A673 (cell line): ENCODE measurements at regions not wholly inside any gene's neighbourhood (a gene's known extent, or its start where the extent isn't known, plus 50 kb on each side); places are given as distances from the start of the nearest gene placed in this dataset.

Source experiments
- BruUV-seq: library from RNA; stranded (reverse); fragments of 400-500 nt; replicated peaks from 2 replicates; lab custom pipeline; 2021; lab: Mats Ljungman, UMichigan
- CTCF ChIA-PET: fragments of 300-600 bp; sonication (Branson Sonifier 250); formaldehyde crosslinking; loops from one replicate; lab custom pipeline; 2022; ENCODE audit warnings: antibody characterized with exemption; lab: Charles Lee
- POLR2A ChIA-PET: fragments of 300-600 bp; sonication (Branson Sonifier 250); formaldehyde crosslinking; loops from one replicate; lab custom pipeline; 2022; ENCODE audit warnings: antibody characterized with exemption; ENCODE audit not compliant: low non-redundant PET; lab: Charles Lee
- DNase-seq: peaks from one replicate; pipeline ENCODE4 v3.0.0-alpha.2; 2015; ENCODE audit warnings: low spot score
- H3K27ac ChIP-seq: fragments of 200-600 bp; sonication (generic); 2 replicates; pipeline ENCODE4 v1.5.1; 2016; ENCODE audit warnings: mixed run types, low read depth, mild to moderate bottlenecking, mixed read lengths, antibody characterized with exemption, low read length; ENCODE audit not compliant: poor library complexity, severe bottlenecking
- H3K27me3 ChIP-seq: fragments of 200-600 bp; sonication (generic); replicated peaks from 2 replicates; pipeline ENCODE4 v1.6.1; 2017; ENCODE audit warnings: mixed run types, low read depth, mild to moderate bottlenecking, mixed read lengths, antibody characterized with exemption, low read length; ENCODE audit not compliant: insufficient read depth, poor library complexity
- H3K36me3 ChIP-seq: fragments of 200-600 bp; sonication (generic); 2 replicates; pipeline ENCODE4 v1.6.1; 2016; ENCODE audit warnings: mixed run types, mild to moderate bottlenecking, mixed read lengths, antibody characterized with exemption, low read length; ENCODE audit not compliant: insufficient read depth, poor library complexity, severe bottlenecking
- H3K4me1 ChIP-seq: fragments of 200-600 bp; sonication (generic); 2 replicates; pipeline ENCODE4 v1.6.1; 2017; ENCODE audit warnings: mixed run types, mild to moderate bottlenecking, mixed read lengths, antibody characterized with exemption, low read length; ENCODE audit not compliant: insufficient read depth, poor library complexity, severe bottlenecking
- H3K4me3 ChIP-seq: fragments of 200-600 bp; sonication (generic); 2 replicates; pipeline ENCODE4 v1.5.1; 2016; ENCODE audit warnings: low read depth, mixed run types, mild to moderate bottlenecking, mixed read lengths, low read length; ENCODE audit not compliant: poor library complexity, severe bottlenecking
- H3K9me3 ChIP-seq: fragments of 200-600 bp; sonication (generic); 2 replicates; pipeline ENCODE4 v1.6.1; 2016; ENCODE audit warnings: mixed run types, low read depth, mild to moderate bottlenecking, mixed read lengths, antibody characterized with exemption, low read length; ENCODE audit not compliant: poor library complexity, severe bottlenecking
- EZH2 ChIP-seq: fragments of 200-600 bp; sonication (generic); IDR thresholded peaks from 2 replicates; pipeline ENCODE4 v1.6.1; 2017; ENCODE audit warnings: borderline replicate concordance, low read depth, mild to moderate bottlenecking, mixed read lengths, antibody characterized with exemption, low read length; ENCODE audit not compliant: poor library complexity, severe bottlenecking
- intact Hi-C: fragments of 100-400 bp; cut with micrococcal nuclease; formaldehyde crosslinking; loops from one replicate; pipeline ENCODE4 v1.10.0; 2022; ENCODE audit not compliant: unreplicated experiment
- TF ChIP-seq, protein P1 (sequence below): fragments of 300-800, 200-600 bp; sonication (generic); conservative IDR thresholded peaks from 2 replicates; pipeline ENCODE4 v1.5.1; 2017; ENCODE audit warnings: low read depth, mild to moderate bottlenecking, antibody characterized with exemption, low read length, moderate library complexity, mixed read lengths

DNA sequence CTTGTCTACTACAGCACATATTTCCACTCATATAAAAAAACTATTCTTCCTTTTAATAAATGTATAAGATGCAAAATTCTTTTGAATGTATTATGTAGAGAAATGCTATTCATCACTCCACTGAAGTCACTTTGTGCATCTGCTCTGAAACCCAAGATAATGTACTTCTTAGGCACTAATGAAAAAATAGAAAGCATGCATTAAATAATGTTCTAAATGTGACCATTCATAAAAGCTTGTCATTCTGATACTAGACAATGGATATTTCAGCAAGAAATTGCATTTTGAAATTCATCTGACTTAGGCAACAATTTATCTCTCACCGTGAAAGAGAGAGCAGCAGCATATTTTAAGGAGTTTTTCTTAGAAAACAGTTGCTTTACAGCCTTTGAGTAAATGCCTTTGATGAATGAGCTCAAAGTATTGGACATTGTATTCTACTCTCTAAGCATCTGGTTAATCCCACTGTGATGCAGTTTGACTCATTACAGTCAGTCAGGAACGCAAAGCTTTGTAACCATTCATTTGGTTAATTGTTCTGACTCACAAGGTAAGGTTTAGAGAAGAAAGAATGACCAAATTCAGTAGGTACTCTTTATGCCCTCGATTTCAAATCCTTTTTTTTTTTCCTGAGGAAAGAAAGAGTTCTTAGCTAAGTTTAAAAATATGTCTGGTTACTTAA is 2233.8 kb upstream of the C9orf72 start:
- Histone ChIP-seq H3K4me1 (no peaks in the 10 kb centered on the region), H3K4me3 (no peak overlapping the region), H3K27ac (no peak overlapping the region), H3K27me3 (no peaks in the 10 kb centered on the region), H3K36me3 (no peaks in the 10 kb centered on the region), H3K9me3 (peaks cover 11% of the 10 kb centered on the region)
- no TSS peak for BruUV-seq
- ChIA-PET CTCF (no interaction called here), POLR2A (no interaction called here)
- no peak for TF ChIP-seq EZH2
- intact Hi-C loops: no loop called here
- peak; percentile 12 for DNase-seq

DNA sequence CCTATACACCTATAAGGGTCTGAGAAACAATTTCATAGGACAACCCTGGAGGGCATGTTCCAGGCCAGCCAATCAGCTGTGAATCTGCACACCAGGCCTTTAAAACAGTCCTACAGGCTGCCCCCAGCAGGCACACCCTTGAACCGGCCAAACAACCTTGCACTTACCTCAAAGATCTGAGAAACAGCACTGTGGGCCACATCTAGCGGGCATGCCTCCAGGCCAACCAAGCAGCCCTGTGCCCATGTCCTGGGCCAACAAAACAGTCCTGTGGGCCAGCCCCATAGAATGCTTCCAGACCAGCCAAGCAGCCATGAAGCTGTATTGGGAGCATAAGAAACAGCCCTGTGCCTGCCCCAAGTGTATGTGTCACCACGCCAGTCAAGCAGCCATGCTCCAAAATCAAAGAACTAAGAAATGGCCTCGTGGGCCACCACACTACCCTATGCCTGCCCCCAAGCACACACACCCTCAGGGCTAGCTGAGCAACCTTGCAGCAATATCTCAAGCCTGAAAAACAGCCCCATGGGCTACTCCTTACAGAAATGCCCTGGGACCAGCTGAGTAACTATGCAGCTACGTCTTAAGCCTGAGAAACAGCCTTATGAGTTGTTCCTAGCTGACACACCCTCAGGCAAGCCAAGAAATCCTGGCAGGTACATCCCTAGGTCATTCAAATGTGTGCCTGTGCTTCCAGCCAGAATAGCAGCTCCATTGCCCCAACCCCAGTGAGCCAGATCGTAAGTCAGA is 2243.8 kb upstream of the C9orf72 start:
- Histone ChIP-seq H3K4me3 (no peak overlapping the region), H3K4me1 (no peaks in the 10 kb centered on the region), H3K36me3 (no peaks in the 10 kb centered on the region), H3K27me3 (no peaks in the 10 kb centered on the region), H3K27ac (no peak overlapping the region), H3K9me3 (peaks cover 15% of the 10 kb centered on the region)
- intact Hi-C loops: no loop called here
- no TSS peak for BruUV-seq
- POLR2A ChIA-PET: interaction anchor here (0.6 kb wide), 1 partner anchor 183 kb away, joined by 3 read pairs; no protein-coding TSS in a partner anchor
- CTCF ChIA-PET: no interaction called here
- no peak for DNase-seq
- no peak for TF ChIP-seq EZH2
- TF ChIP-seq, protein P1, sequence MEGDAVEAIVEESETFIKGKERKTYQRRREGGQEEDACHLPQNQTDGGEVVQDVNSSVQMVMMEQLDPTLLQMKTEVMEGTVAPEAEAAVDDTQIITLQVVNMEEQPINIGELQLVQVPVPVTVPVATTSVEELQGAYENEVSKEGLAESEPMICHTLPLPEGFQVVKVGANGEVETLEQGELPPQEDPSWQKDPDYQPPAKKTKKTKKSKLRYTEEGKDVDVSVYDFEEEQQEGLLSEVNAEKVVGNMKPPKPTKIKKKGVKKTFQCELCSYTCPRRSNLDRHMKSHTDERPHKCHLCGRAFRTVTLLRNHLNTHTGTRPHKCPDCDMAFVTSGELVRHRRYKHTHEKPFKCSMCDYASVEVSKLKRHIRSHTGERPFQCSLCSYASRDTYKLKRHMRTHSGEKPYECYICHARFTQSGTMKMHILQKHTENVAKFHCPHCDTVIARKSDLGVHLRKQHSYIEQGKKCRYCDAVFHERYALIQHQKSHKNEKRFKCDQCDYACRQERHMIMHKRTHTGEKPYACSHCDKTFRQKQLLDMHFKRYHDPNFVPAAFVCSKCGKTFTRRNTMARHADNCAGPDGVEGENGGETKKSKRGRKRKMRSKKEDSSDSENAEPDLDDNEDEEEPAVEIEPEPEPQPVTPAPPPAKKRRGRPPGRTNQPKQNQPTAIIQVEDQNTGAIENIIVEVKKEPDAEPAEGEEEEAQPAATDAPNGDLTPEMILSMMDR: no peak

DNA sequence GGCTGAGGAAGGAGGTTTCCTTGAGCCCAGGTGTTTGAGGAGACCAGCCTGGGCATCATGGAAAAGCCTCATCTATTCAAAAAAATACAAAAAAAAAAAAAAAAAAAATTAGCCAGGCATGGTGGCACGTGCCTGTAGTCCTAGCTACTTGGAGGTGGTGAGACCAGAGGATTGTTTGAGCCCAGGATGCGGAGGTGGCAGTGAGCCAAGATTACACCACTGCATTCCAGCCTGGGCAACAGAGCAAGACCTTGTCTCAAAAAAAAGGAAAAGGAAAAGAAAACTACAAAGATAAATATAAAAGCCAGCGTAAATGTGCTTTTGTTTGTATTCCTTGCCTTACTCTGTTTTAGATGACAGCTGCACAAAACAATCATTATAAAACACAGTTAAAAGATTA is 2249.2 kb upstream of the C9orf72 start:
- no peaks in the 10 kb centered on the region for H3K27me3 ChIP-seq
- intact Hi-C loops: no loop called here

More for the DNA sequence above, 2249.2 kb upstream of the C9orf72 start:
- Histone ChIP-seq H3K4me3 (no peak overlapping the region), H3K4me1 (no peaks in the 10 kb centered on the region), H3K27ac (no peak overlapping the region), H3K36me3 (no peaks in the 10 kb centered on the region), H3K9me3 (peaks cover 15% of the 10 kb centered on the region)
- BruUV-seq: no TSS peak
- TF ChIP-seq EZH2: no peak
- TF ChIP-seq, protein P1: no peak
- ChIA-PET POLR2A (no interaction called here), CTCF (no interaction called here)
- no peak for DNase-seq
